ENCODE measurements at regions not wholly inside any gene's neighbourhood (a gene's known extent, or its start where the extent isn't known, plus 50 kb on each side); places are given as distances from the start of the nearest gene placed in this dataset.

DNA sequence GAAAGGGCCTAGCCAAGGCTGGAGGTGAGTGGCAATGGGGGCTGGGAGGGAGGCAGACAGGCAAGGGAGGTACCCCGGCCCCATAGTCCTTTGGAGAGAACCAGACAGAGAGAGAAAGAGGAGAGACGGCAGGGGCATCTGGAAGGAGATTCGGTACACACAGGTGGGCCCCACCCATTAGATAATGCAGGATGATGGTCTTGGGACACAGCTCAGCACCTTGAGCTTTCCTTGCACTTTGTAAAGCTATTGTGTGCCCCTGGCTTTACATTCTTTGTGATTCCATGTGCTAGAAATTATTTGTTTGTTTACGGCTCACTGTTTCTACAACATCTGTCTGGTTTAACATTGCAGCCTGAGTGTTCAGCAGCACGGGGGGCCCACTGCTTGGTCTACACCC, 83.1 kb downstream of the CTAGE1 start:
- TF ChIP-seq, protein P1, sequence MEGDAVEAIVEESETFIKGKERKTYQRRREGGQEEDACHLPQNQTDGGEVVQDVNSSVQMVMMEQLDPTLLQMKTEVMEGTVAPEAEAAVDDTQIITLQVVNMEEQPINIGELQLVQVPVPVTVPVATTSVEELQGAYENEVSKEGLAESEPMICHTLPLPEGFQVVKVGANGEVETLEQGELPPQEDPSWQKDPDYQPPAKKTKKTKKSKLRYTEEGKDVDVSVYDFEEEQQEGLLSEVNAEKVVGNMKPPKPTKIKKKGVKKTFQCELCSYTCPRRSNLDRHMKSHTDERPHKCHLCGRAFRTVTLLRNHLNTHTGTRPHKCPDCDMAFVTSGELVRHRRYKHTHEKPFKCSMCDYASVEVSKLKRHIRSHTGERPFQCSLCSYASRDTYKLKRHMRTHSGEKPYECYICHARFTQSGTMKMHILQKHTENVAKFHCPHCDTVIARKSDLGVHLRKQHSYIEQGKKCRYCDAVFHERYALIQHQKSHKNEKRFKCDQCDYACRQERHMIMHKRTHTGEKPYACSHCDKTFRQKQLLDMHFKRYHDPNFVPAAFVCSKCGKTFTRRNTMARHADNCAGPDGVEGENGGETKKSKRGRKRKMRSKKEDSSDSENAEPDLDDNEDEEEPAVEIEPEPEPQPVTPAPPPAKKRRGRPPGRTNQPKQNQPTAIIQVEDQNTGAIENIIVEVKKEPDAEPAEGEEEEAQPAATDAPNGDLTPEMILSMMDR (IDR thresholded peaks at IDR 0.05) = no peak
- TF ChIP-seq POLR2A (IDR thresholded peaks at IDR 0.05) = no peak

Measured in uterus (tissue), 2 donors.